PC-3 (cell line): ENCODE measurements at regions not wholly inside any gene's neighbourhood (a gene's known extent, or its start where the extent isn't known, plus 50 kb on each side); places are given as distances from the start of the nearest gene placed in this dataset.

Experiments
- ATAC-seq: fragments of 200-7000 bp; cut with Tn5 transposase; 2 replicates; pipeline ENCODE4 v1.9.1; 2020; ENCODE audit warnings: mild to moderate bottlenecking, moderate library complexity
- BruUV-seq: library from RNA; stranded (reverse); fragments of 400-500 nt; replicated peaks from 2 replicates; lab custom pipeline; 2021; lab: Mats Ljungman, UMichigan
- CTCF ChIA-PET: fragments of 300-600 bp; sonication (Branson Sonifier 250); formaldehyde crosslinking; loops from one replicate; lab custom pipeline; 2022; ENCODE audit warnings: antibody characterized with exemption; lab: Charles Lee
- POLR2A ChIA-PET: fragments of 300-600 bp; sonication (Branson Sonifier 250); formaldehyde crosslinking; loops from one replicate; lab custom pipeline; 2022; ENCODE audit warnings: antibody characterized with exemption; ENCODE audit not compliant: unreplicated experiment; lab: Charles Lee
- DNase-seq: peaks from one replicate; pipeline ENCODE4 v3.0.0-alpha.2; 2015
- H2AFZ ChIP-seq: fragments of 300-600 bp; sonication (generic); 2 replicates; pipeline ENCODE4 v1.6.0; 2016; ENCODE audit warnings: antibody characterized with exemption, low read length
- H3F3A ChIP-seq: fragments of 300-600 bp; sonication (generic); one replicate; pipeline ENCODE4 v1.6.0; 2017; ENCODE audit warnings: antibody characterized with exemption, low read length, control low read depth, mild to moderate bottlenecking; ENCODE audit not compliant: unreplicated experiment
- H3K27ac ChIP-seq: fragments of 300-600 bp; sonication (generic); 2 replicates; pipeline ENCODE4 v1.5.1; 2016; ENCODE audit warnings: mild to moderate bottlenecking, low read length
- H3K27me3 ChIP-seq: fragments of 300-600 bp; sonication (generic); 2 replicates; pipeline ENCODE4 v1.6.1; 2016; ENCODE audit warnings: low read length, mixed read lengths
- H3K36me3 ChIP-seq: fragments of 300-600 bp; sonication (generic); 2 replicates; pipeline ENCODE4 v1.6.1; 2016; ENCODE audit warnings: low read depth, mixed run types, low read length, mixed read lengths
- H3K4me1 ChIP-seq: fragments of 300-600 bp; sonication (generic); 2 replicates; pipeline ENCODE4 v1.5.1; 2016; ENCODE audit warnings: low read length; ENCODE audit not compliant: insufficient read depth
- H3K4me2 ChIP-seq: fragments of 300-600 bp; sonication (generic); 2 replicates; pipeline ENCODE4 v1.6.0; 2016; ENCODE audit warnings: low read length
- H3K4me3 ChIP-seq: fragments of 300-600 bp; sonication (generic); 2 replicates; pipeline ENCODE4 v1.5.1; 2016; ENCODE audit warnings: mild to moderate bottlenecking, low read length, mixed read lengths
- H3K79me2 ChIP-seq: fragments of 300-600 bp; sonication (generic); 2 replicates; pipeline ENCODE4 v1.6.1; 2017; ENCODE audit warnings: low read length, mixed read lengths
- H3K9ac ChIP-seq: fragments of 300-600 bp; sonication (generic); 2 replicates; pipeline ENCODE4 v1.6.0; 2016; ENCODE audit warnings: mild to moderate bottlenecking, low read length
- H3K9me2 ChIP-seq: fragments of 300-600 bp; sonication (generic); replicated peaks from 2 replicates; pipeline ENCODE4 v1.6.1; 2016; ENCODE audit warnings: mixed run types, low read length, mixed read lengths
- H3K9me3 ChIP-seq: fragments of 300-600 bp; sonication (generic); 2 replicates; pipeline ENCODE4 v1.6.1; 2016; ENCODE audit warnings: low read length, mixed read lengths
- H4K20me1 ChIP-seq: fragments of 300-600 bp; sonication (generic); 2 replicates; pipeline ENCODE4 v1.6.1; 2016; ENCODE audit warnings: low read length, mixed read lengths
- EZH2 ChIP-seq: fragments of 300-600 bp; sonication (generic); IDR thresholded peaks from one replicate; pipeline ENCODE4 v1.6.1; 2017; ENCODE audit warnings: antibody characterized with exemption, mild to moderate bottlenecking, low read length; ENCODE audit not compliant: unreplicated experiment
- EZH2phosphoT487 ChIP-seq: fragments of 300-600 bp; sonication (generic); IDR thresholded peaks from 2 replicates; pipeline ENCODE4 v1.6.1; 2018; ENCODE audit warnings: mild to moderate bottlenecking, antibody characterized with exemption, low read length, borderline replicate concordance
- intact Hi-C: fragments of 100-400 bp; cut with micrococcal nuclease; formaldehyde crosslinking; loops from 2 replicates; pipeline ENCODE4 v1.9.0; 2023
- TF ChIP-seq, protein P1 (sequence below): fragments of 300-600 bp; sonication (generic); conservative IDR thresholded peaks from 2 replicates; pipeline ENCODE4 v1.5.1; 2017; ENCODE audit warnings: antibody characterized with exemption, low read depth, mild to moderate bottlenecking, low read length

- no peak overlapping the region for H3K9ac ChIP-seq
- no peak overlapping the region for H3K4me3 ChIP-seq
- H3K79me2 ChIP-seq = no peaks in the 10 kb centered on the region
- H2AFZ ChIP-seq = no peak overlapping the region
- TF ChIP-seq, protein P1, sequence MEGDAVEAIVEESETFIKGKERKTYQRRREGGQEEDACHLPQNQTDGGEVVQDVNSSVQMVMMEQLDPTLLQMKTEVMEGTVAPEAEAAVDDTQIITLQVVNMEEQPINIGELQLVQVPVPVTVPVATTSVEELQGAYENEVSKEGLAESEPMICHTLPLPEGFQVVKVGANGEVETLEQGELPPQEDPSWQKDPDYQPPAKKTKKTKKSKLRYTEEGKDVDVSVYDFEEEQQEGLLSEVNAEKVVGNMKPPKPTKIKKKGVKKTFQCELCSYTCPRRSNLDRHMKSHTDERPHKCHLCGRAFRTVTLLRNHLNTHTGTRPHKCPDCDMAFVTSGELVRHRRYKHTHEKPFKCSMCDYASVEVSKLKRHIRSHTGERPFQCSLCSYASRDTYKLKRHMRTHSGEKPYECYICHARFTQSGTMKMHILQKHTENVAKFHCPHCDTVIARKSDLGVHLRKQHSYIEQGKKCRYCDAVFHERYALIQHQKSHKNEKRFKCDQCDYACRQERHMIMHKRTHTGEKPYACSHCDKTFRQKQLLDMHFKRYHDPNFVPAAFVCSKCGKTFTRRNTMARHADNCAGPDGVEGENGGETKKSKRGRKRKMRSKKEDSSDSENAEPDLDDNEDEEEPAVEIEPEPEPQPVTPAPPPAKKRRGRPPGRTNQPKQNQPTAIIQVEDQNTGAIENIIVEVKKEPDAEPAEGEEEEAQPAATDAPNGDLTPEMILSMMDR = no peak
- no peak for TF ChIP-seq EZH2
- TF ChIP-seq EZH2phosphoT487 = no peak
- ChIA-PET CTCF (no interaction called here), POLR2A (no interaction called here)
- no peaks in the 10 kb centered on the region for H3K9me3 ChIP-seq
- no peaks in the 10 kb centered on the region for H3K36me3 ChIP-seq
- peaks cover 35% of the 10 kb centered on the region for H3K27me3 ChIP-seq
- H3K4me2 ChIP-seq = no peak overlapping the region
- BruUV-seq = no TSS peak
- no peak overlapping the region for H3K27ac ChIP-seq
- ATAC-seq (no peak), DNase-seq (no peak)
- no peaks in the 10 kb centered on the region for H3K4me1 ChIP-seq
- H4K20me1 ChIP-seq = no peaks in the 10 kb centered on the region
- H3K9me2 ChIP-seq = no peaks in the 10 kb centered on the region
- no peaks in the 10 kb centered on the region for H3F3A ChIP-seq
- intact Hi-C loops = no loop called here
These were observed 153.2 kb downstream of the RTP5 start for GRCh38 chr2:242022550-242023290.

DNA sequence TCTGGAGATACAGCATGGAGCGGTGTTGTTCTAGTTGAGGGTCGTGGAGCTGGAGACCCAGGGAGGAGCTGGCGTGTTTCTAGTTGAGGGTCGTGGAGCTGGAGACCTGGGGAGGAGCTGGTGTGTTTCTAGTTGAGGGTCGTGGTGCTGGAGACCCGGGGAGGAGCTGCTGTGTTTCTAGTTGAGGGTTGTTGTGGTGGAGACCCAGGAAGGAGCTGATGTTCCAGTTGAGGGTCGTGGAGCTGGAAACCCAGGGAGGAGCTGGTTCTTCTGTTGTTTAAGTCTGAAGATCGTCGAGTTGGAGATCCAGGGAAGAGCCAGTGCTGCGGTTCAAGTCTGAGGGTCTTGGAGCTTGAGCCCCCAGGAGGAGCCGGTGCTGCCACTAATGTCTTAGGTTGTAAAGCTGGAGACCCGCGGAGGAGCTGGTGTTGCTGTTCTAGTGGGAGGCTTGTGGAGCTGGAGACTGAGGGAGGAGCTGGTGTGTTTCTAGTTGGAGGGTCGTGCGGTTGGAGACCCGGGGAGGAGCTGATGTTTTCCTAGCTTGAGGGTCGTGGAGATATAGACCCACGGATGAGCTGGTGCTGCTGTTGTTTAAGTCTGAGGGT, 155.3 kb downstream of the RTP5 start:
- Histone ChIP-seq H3K27me3 (peaks cover 54% of the 10 kb centered on the region), H3F3A (no peaks in the 10 kb centered on the region), H3K36me3 (no peaks in the 10 kb centered on the region), H3K27ac (no peak overlapping the region), H3K9me2 (no peaks in the 10 kb centered on the region), H4K20me1 (no peaks in the 10 kb centered on the region), H3K9ac (no peak overlapping the region), H2AFZ (no peak overlapping the region), H3K9me3 (no peaks in the 10 kb centered on the region), H3K4me2 (no peak overlapping the region), H3K4me3 (no peak overlapping the region), H3K79me2 (no peaks in the 10 kb centered on the region), H3K4me1 (no peaks in the 10 kb centered on the region)
- ATAC-seq (no peak), DNase-seq (no peak)
- TF ChIP-seq EZH2phosphoT487 (no peak), EZH2 (no peak)
- TF ChIP-seq, protein P1 = no peak
- no TSS peak for BruUV-seq
- intact Hi-C loops = no loop called here
- POLR2A ChIA-PET = no interaction called here
- CTCF ChIA-PET = no interaction called here
